Tibial artery (tissue), 4 donors: ENCODE measurements at regions not wholly inside any gene's neighbourhood (a gene's known extent, or its start where the extent isn't known, plus 50 kb on each side); places are given as distances from the start of the nearest gene placed in this dataset.

Source experiments
- DNase-seq, 2 donors: peaks; one replicate each; pipeline ENCODE4 v3.0.0-alpha.2; 2019
- H3K27ac ChIP-seq, 2 donors: fragments of 200-600 bp; sonication (generic) in 1 of 2; 1 replicate in 1 of 2; 2 replicates in 1 of 2; pipeline ENCODE4 v1.5.1; 2018 to 2019; ENCODE audit warnings: mild to moderate bottlenecking in 1 of 2
- H3K27me3 ChIP-seq, 2 donors: fragments of 200-600 bp; sonication (generic) in 1 of 2; one replicate each; pipeline versions ENCODE4 v1.5.1 to v1.6.0; 2016 to 2019
- H3K36me3 ChIP-seq, 3 donors: fragments of 200-600 bp; sonication (generic) in 2 of 3; one replicate each; pipeline ENCODE4 v1.5.1; 2016 to 2019; ENCODE audit warnings: mild to moderate bottlenecking in 2 of 3
- H3K4me1 ChIP-seq, 4 donors: fragments of 200-600 bp; sonication (generic) in 2 of 4; 1 replicate in 3 of 4; 2 replicates in 1 of 4; pipeline ENCODE4 v1.5.1; 2016 to 2019
- H3K4me3 ChIP-seq, 2 donors: fragments of 200-600 bp; sonication (generic) in 1 of 2; 1 replicate in 1 of 2; 2 replicates in 1 of 2; pipeline ENCODE4 v1.5.1; 2018 to 2019; ENCODE audit warnings: mild to moderate bottlenecking in 2 of 2
- H3K9me3 ChIP-seq, 3 donors: fragments of 200-600 bp; sonication (generic) in 1 of 3; one replicate each; pipeline ENCODE4 v1.5.1; 2016 to 2019
- intact Hi-C: fragments of 100-400 bp; cut with DNase I; formaldehyde crosslinking; loops from one replicate; pipeline ENCODE4 v1.15.0; 2023; ENCODE audit warnings: low total_unique reads
- TF ChIP-seq, protein P1 (sequence below), 2 experiments: fragments of 200-600 bp in 1 of 2; fragments of 450-650 bp in 1 of 2; IDR thresholded peaks; one replicate each; pipeline ENCODE4 v1.5.1; 2017 to 2019; ENCODE audit warnings: antibody characterized with exemption in 2 of 2, mild to moderate bottlenecking in 1 of 2, moderate library complexity in 1 of 2

DNA sequence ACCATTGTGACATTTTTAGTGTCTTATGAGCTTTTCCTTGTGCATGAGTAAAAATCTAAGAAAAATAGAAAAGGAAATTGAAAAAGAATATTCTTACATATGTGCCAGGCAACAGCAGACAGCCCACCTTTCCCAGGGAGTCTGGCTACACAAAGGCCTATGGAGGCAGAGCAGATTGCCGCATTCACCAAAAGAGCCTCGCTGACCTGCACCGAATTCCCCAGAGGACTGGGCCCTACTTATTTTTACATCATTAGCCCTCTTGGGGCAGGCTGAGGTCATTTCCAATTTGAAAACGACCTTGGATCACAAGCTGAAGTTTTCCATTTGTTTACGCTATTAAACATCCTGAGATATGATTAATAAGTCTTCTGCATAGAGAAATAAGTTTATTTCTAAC is 66.2 kb upstream of the WDR41 start:
- DNase-seq, result no peak
- H3K4me1 ChIP-seq, result no peaks in the 10 kb centered on the region
- no peaks in the 10 kb centered on the region for H3K36me3 ChIP-seq
- TF ChIP-seq, protein P1, sequence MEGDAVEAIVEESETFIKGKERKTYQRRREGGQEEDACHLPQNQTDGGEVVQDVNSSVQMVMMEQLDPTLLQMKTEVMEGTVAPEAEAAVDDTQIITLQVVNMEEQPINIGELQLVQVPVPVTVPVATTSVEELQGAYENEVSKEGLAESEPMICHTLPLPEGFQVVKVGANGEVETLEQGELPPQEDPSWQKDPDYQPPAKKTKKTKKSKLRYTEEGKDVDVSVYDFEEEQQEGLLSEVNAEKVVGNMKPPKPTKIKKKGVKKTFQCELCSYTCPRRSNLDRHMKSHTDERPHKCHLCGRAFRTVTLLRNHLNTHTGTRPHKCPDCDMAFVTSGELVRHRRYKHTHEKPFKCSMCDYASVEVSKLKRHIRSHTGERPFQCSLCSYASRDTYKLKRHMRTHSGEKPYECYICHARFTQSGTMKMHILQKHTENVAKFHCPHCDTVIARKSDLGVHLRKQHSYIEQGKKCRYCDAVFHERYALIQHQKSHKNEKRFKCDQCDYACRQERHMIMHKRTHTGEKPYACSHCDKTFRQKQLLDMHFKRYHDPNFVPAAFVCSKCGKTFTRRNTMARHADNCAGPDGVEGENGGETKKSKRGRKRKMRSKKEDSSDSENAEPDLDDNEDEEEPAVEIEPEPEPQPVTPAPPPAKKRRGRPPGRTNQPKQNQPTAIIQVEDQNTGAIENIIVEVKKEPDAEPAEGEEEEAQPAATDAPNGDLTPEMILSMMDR (IDR thresholded peaks at IDR 0.05), result no peak
- no peaks in the 10 kb centered on the region for H3K9me3 ChIP-seq
- H3K27me3 ChIP-seq, result no peaks in the 10 kb centered on the region
- no peak overlapping the region for H3K27ac ChIP-seq
- intact Hi-C loops, result no loop called here
- no peak overlapping the region for H3K4me3 ChIP-seq

DNA sequence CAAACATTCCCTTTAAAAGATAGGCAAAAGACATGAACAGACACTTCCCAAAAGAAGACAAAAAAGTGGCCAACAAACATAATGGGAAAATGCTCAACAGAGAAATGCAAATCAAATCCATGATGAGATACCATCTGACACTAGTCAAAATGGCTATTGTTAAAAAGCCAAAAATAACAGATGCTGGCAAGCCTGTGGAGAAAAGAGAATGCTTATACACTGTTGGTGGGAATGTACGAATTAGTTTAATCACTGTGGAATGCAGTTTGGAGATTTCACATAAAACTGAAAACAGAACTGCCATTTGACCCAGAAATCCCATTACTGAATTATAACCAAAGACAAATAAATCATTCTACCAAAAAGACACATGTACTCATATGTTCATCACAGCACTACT is 58.3 kb upstream of the WDR41 start:
- Histone ChIP-seq H3K27me3 (no peaks in the 10 kb centered on the region), H3K27ac (no peak overlapping the region), H3K9me3 (no peaks in the 10 kb centered on the region), H3K36me3 (no peaks in the 10 kb centered on the region), H3K4me1 (no peaks in the 10 kb centered on the region), H3K4me3 (no peak overlapping the region)
- TF ChIP-seq, protein P1 (IDR thresholded peaks at IDR 0.05), result no peak
- intact Hi-C loops, result no loop called here
- DNase-seq, result no peak

DNA sequence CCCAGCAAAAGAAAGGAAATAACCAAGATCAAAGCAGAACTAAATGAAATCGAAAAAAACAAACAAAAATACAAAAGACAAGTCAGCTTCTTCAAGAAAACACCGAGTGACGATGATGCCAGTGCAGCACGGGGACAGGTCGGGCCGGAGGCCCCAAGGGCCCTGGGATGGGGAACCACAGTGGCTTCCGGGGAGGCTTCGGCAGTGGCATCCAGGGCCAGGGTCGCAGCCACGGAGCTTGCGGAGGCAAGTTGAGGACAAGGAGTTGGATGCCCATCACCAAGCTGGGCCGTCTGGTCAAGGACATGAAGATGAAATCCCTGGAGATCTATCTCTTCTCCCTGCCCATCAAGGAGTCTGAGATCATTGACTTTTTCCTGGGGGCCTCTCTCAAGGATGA is 53.2 kb upstream of the WDR41 start:
- H3K27me3 ChIP-seq, result no peaks in the 10 kb centered on the region
- H3K9me3 ChIP-seq, result no peaks in the 10 kb centered on the region
- TF ChIP-seq, protein P1 (IDR thresholded peaks at IDR 0.05), result no peak
- no peak overlapping the region for H3K4me3 ChIP-seq
- no peaks in the 10 kb centered on the region for H3K4me1 ChIP-seq
- no peak overlapping the region for H3K27ac ChIP-seq
- intact Hi-C loops, result no loop called here
- H3K36me3 ChIP-seq, result no peaks in the 10 kb centered on the region
- no peak for DNase-seq
